Endothelial cell of umbilical vein (primary cell): ENCODE measurements at regions not wholly inside any gene's neighbourhood (a gene's known extent, or its start where the extent isn't known, plus 50 kb on each side); places are given as distances from the start of the nearest gene placed in this dataset.

Source experiments
- BruUV-seq: library from RNA; stranded (reverse); fragments of 400-500 nt; replicated peaks from 2 replicates; lab custom pipeline; 2021; lab: Mats Ljungman, UMichigan
- CTCF ChIA-PET: fragments of 300-600, 350-600 bp; sonication (Branson Sonifier 250); formaldehyde crosslinking; loops from one replicate; lab custom pipeline; 2021; ENCODE audit warnings: antibody characterized with exemption, inconsistent platforms; lab: Charles Lee
- POLR2A ChIA-PET: fragments of 300-600, 350-600 bp; sonication (Branson Sonifier 250); formaldehyde crosslinking; loops from one replicate; lab custom pipeline; 2021; ENCODE audit warnings: antibody characterized with exemption, inconsistent platforms; lab: Charles Lee
- DNase-seq: peaks from one replicate; pipeline ENCODE4 v3.0.0-alpha.2; 2011; ENCODE audit warnings: low read depth, low spot score
- FAIRE-seq: peaks from 2 replicates; lab custom pipeline; 2011; peaks lifted over from hg19 to GRCh38; lab: Jason Lieb, UNC
- H2AFZ ChIP-seq: 2 replicates; pipeline ENCODE4 v1.6.0; 2012; ENCODE audit warnings: low read depth, low read length, control low read depth, inconsistent platforms
- H3K27ac ChIP-seq: 2 replicates; pipeline ENCODE4 v1.5.1; 2011; ENCODE audit warnings: low read depth, mild to moderate bottlenecking, control low read depth, low read length, moderate library complexity; ENCODE audit not compliant: insufficient read depth
- H3K27me3 ChIP-seq, 2 experiments: 2 replicates each; pipeline versions ENCODE4 v1.6.0 to v1.6.1; 2011; ENCODE audit warnings: low read length in 2 of 2, mixed read lengths in 1 of 2; ENCODE audit not compliant: control insufficient read depth in 2 of 2, insufficient read depth in 2 of 2
- H3K36me3 ChIP-seq, 2 experiments: 2 replicates in 1 of 2; 3 replicates in 1 of 2; pipeline ENCODE4 v1.5.1; 2011; ENCODE audit warnings: low read length in 2 of 2, mild to moderate bottlenecking in 1 of 2, moderate library complexity in 1 of 2; ENCODE audit not compliant: control insufficient read depth in 2 of 2, insufficient read depth in 2 of 2; ENCODE audit errors: extremely low read depth in 1 of 2
- H3K4me1 ChIP-seq: 3 replicates; pipeline ENCODE4 v1.5.1; 2011; ENCODE audit warnings: mild to moderate bottlenecking, low read length; ENCODE audit not compliant: control insufficient read depth, insufficient read depth; ENCODE audit errors: extremely low read depth
- H3K4me2 ChIP-seq: 2 replicates; pipeline ENCODE4 v1.6.1; 2011; ENCODE audit warnings: low read length, control low read depth, mixed read lengths; ENCODE audit not compliant: insufficient read depth
- H3K4me3 ChIP-seq, 3 experiments: fragments of 200-600 bp in 1 of 3; sonication (generic), shearing (Covaris generic) in 1 of 3; replicated peaks in 1 of 3; 2 replicates each; pipeline ENCODE4 v1.5.1; 2011 to 2016; ENCODE audit warnings: control low read depth in 3 of 3, low read length in 3 of 3, mild to moderate bottlenecking in 2 of 3, inconsistent platforms in 1 of 3, low read depth in 1 of 3, moderate library complexity in 1 of 3; ENCODE audit not compliant: insufficient read depth in 1 of 3
- H3K79me2 ChIP-seq: 2 replicates; pipeline ENCODE4 v1.6.0; 2012; ENCODE audit warnings: low read length, inconsistent platforms; ENCODE audit not compliant: control insufficient read depth, insufficient read depth
- H3K9ac ChIP-seq: replicated peaks from 2 replicates; pipeline ENCODE3; 2011; ENCODE audit warnings: low read length, control low read depth; ENCODE audit not compliant: insufficient read depth; ENCODE audit errors: extremely low read depth
- H3K9me1 ChIP-seq: replicated peaks from 3 replicates; pipeline ENCODE4 v1.6.0; 2011; ENCODE audit warnings: mild to moderate bottlenecking, low read length; ENCODE audit not compliant: control insufficient read depth, insufficient read depth; ENCODE audit errors: extremely low read depth
- H3K9me3 ChIP-seq: replicated peaks from 2 replicates; pipeline ENCODE4 v1.5.1; 2012; ENCODE audit warnings: low read length, inconsistent platforms; ENCODE audit not compliant: control insufficient read depth, insufficient read depth
- H4K20me1 ChIP-seq: replicated peaks from 2 replicates; pipeline ENCODE3; 2011; ENCODE audit warnings: mild to moderate bottlenecking, low read length; ENCODE audit not compliant: control insufficient read depth, insufficient read depth; ENCODE audit errors: extremely low read depth
- CTCF ChIP-seq, 2 donors: IDR thresholded peaks; 1 replicate in 1 of 2; 2 replicates in 1 of 2; pipeline ENCODE4 v1.5.1; 2011; ENCODE audit warnings: low read length in 2 of 2, mild to moderate bottlenecking in 2 of 2, moderate library complexity in 2 of 2, control low read depth in 1 of 2, inconsistent platforms in 1 of 2, low read depth in 1 of 2; ENCODE audit not compliant: insufficient read depth in 1 of 2; ENCODE audit errors: extremely low read depth in 1 of 2
- EZH2 ChIP-seq: IDR thresholded peaks from 2 replicates; pipeline ENCODE4 v1.6.1; 2012; ENCODE audit warnings: borderline replicate concordance, low read depth, mild to moderate bottlenecking, moderate library complexity, low read length, inconsistent platforms; ENCODE audit not compliant: severe bottlenecking
- FOS ChIP-seq: IDR thresholded peaks from 2 replicates; pipeline ENCODE4 v1.6.1; 2011; ENCODE audit warnings: mild to moderate bottlenecking, low read length, moderate library complexity, borderline replicate concordance; ENCODE audit not compliant: insufficient read depth
- GATA2 ChIP-seq: IDR thresholded peaks from 2 replicates; pipeline ENCODE4 v1.7.0; 2011; ENCODE audit warnings: low read depth, mild to moderate bottlenecking, moderate library complexity, mixed read lengths, low read length; ENCODE audit not compliant: insufficient read length, insufficient read depth
- JUN ChIP-seq: IDR thresholded peaks from 2 replicates; pipeline ENCODE4 v1.6.1; 2011; ENCODE audit warnings: borderline replicate concordance, low read depth; ENCODE audit not compliant: insufficient read length, insufficient read depth
- MYC ChIP-seq: IDR thresholded peaks from one replicate; pipeline ENCODE4 v1.6.1; 2011; ENCODE audit warnings: mild to moderate bottlenecking, low read depth, low read length
- POLR2A ChIP-seq: IDR thresholded peaks from 2 replicates; pipeline ENCODE4 v1.6.1; 2012; ENCODE audit warnings: low read depth, mild to moderate bottlenecking, control low read depth, low read length
- POLR2AphosphoS5 ChIP-seq: IDR thresholded peaks from 2 replicates; pipeline ENCODE4 v1.6.1; 2012; ENCODE audit warnings: low read depth, mild to moderate bottlenecking, control low read depth, low read length, moderate library complexity; ENCODE audit not compliant: insufficient read depth
- dilution Hi-C: fragments of 300-500 bp; cut with MboI; formaldehyde crosslinking; loops from one replicate; pipeline ENCODE4 v1.15.0; 2019; ENCODE audit warnings: low sequenced_read_pairs; ENCODE audit not compliant: extremely low pct_ligation_motif_present
- intact Hi-C: fragments of 100-400 bp; cut with micrococcal nuclease; formaldehyde crosslinking; loops from one replicate; pipeline ENCODE4 v1.10.0; 2022
- TF ChIP-seq, protein P1 (sequence below): IDR thresholded peaks from 2 replicates; pipeline ENCODE4 v1.6.1; 2011; ENCODE audit not compliant: insufficient read depth, insufficient read length

- ChIA-PET POLR2A (no interaction called here), CTCF (no interaction called here)
- DNase-seq = no peak
- no peak for FAIRE-seq
- no peaks in the 10 kb centered on the region for H3K79me2 ChIP-seq
- no peak overlapping the region for H3K27ac ChIP-seq
- no TSS peak for BruUV-seq
- TF ChIP-seq JUN (no peak), CTCF (IDR thresholded peaks at IDR 0.05; ENCODE audit: extremely low read depth in 1 of 2, insufficient read depth in 1 of 2, low read depth in 1 of 2, low read length in 2 of 2) (no peak), GATA2 (no peak), FOS (no peak), POLR2AphosphoS5 (no peak), POLR2A (no peak), EZH2 (no peak), MYC (no peak)
- TF ChIP-seq, protein P1, sequence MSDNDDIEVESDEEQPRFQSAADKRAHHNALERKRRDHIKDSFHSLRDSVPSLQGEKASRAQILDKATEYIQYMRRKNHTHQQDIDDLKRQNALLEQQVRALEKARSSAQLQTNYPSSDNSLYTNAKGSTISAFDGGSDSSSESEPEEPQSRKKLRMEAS = no peak
- H3K9me1 ChIP-seq = no peaks in the 10 kb centered on the region
- no peaks in the 10 kb centered on the region for H3K36me3 ChIP-seq
- dilution Hi-C loops = no loop called here
- H3K9me3 ChIP-seq = no peaks in the 10 kb centered on the region
- no peak overlapping the region for H3K4me2 ChIP-seq
- H3K9ac ChIP-seq = no peak overlapping the region
- intact Hi-C loops = no loop called here
- H3K4me3 ChIP-seq = no peak overlapping the region
- H3K4me1 ChIP-seq = no peaks in the 10 kb centered on the region
- H3K27me3 ChIP-seq = no peaks in the 10 kb centered on the region
- no peak overlapping the region for H2AFZ ChIP-seq
- no peaks in the 10 kb centered on the region for H4K20me1 ChIP-seq
These were observed 360.8 kb downstream of the GPATCH2 start for GRCh38 chr1:217270101-217270500.
